HG02970 (cell line): ENCODE measurements at regions not wholly inside any gene's neighbourhood (a gene's known extent, or its start where the extent isn't known, plus 50 kb on each side); places are given as distances from the start of the nearest gene placed in this dataset.

ENCODE experiments used
- ATAC-seq: cut with Tn5 transposase; IDR thresholded peaks from one replicate; pipeline ENCODE4 v1.9.1; 2021; ENCODE audit warnings: mild to moderate bottlenecking, moderate library complexity, moderate number of reproducible peaks; ENCODE audit not compliant: unreplicated experiment, low FRiP score

GRCh38 chr2:14517731-14518130 is 114.8 kb upstream of the LRATD1 start:
- no peak for ATAC-seq

GRCh38 chr2:14520385-14520945 is 112.1 kb upstream of the LRATD1 start:
- no peak for ATAC-seq

GRCh38 chr2:14524041-14524802 is 108.3 kb upstream of the LRATD1 start:
- ATAC-seq, result no peak

GRCh38 chr2:14524803-14525080 is 107.8 kb upstream of the LRATD1 start:
- ATAC-seq, result no peak

GRCh38 chr2:14530506-14530905 is 102.0 kb upstream of the LRATD1 start:
- no peak for ATAC-seq

GRCh38 chr2:14533131-14533757 is 99.3 kb upstream of the LRATD1 start:
- no peak for ATAC-seq

GRCh38 chr2:14535156-14535555 is 97.4 kb upstream of the LRATD1 start:
- no peak for ATAC-seq

- ATAC-seq, result no peak
Measured at GRCh38 chr2:14536976-14537375, 95.5 kb upstream of the LRATD1 start.

- no peak for ATAC-seq
Measured at GRCh38 chr2:14540015-14540414, 92.5 kb upstream of the LRATD1 start.

GRCh38 chr2:14543284-14543683 is 89.2 kb upstream of the LRATD1 start:
- no peak for ATAC-seq

GRCh38 chr2:14544247-14544646 is 88.3 kb upstream of the LRATD1 start:
- no peak for ATAC-seq

GRCh38 chr2:14547830-14548229 is 84.7 kb upstream of the LRATD1 start:
- ATAC-seq, result no peak

GRCh38 chr2:14550658-14551057 is 81.9 kb upstream of the LRATD1 start:
- no peak for ATAC-seq

- ATAC-seq, result no peak
Measured at GRCh38 chr2:14551069-14551468, 81.4 kb upstream of the LRATD1 start.

- ATAC-seq, result no peak
Measured at GRCh38 chr2:14552286-14552685, 80.2 kb upstream of the LRATD1 start.

- no peak for ATAC-seq
Measured at GRCh38 chr2:14552818-14553217, 79.7 kb upstream of the LRATD1 start.

- ATAC-seq, result no peak
Measured at GRCh38 chr2:14554849-14555545, 77.5 kb upstream of the LRATD1 start.

- no peak for ATAC-seq
Measured at GRCh38 chr2:14557111-14557510, 75.4 kb upstream of the LRATD1 start.

GRCh38 chr2:14557916-14558315 is 74.6 kb upstream of the LRATD1 start:
- no peak for ATAC-seq

- no peak for ATAC-seq
Measured at GRCh38 chr2:14558335-14558919, 74.1 kb upstream of the LRATD1 start.

GRCh38 chr2:14560716-14561115 is 71.8 kb upstream of the LRATD1 start:
- ATAC-seq, result no peak
